GM18511 (cell line): ENCODE measurements at regions not wholly inside any gene's neighbourhood (a gene's known extent, or its start where the extent isn't known, plus 50 kb on each side); places are given as distances from the start of the nearest gene placed in this dataset.

ENCODE experiments used
- ATAC-seq: cut with Tn5 transposase; IDR thresholded peaks from one replicate; pipeline ENCODE4 v1.9.1; 2021; ENCODE audit warnings: mild to moderate bottlenecking, moderate library complexity; ENCODE audit not compliant: unreplicated experiment

- ATAC-seq, result no peak
These were observed 269.8 kb downstream of the CDC5L start for GRCh38 chr6:44657206-44657819.

GRCh38 chr6:44658571-44658970 lies 271.1 kb downstream of the CDC5L start:
- no peak for ATAC-seq

GRCh38 chr6:44659726-44660125 lies 272.2 kb downstream of the CDC5L start:
- no peak for ATAC-seq

- no peak for ATAC-seq
These were observed 273.2 kb downstream of the CDC5L start for GRCh38 chr6:44660561-44661220.

GRCh38 chr6:44661221-44662008 lies 273.9 kb downstream of the CDC5L start:
- no peak for ATAC-seq

- ATAC-seq, result no peak
These were observed 275.1 kb downstream of the CDC5L start for GRCh38 chr6:44662461-44663121.

- ATAC-seq, result no peak
These were observed 276.5 kb downstream of the CDC5L start for GRCh38 chr6:44663860-44664634.

- no peak for ATAC-seq
These were observed 277.2 kb downstream of the CDC5L start for GRCh38 chr6:44664716-44665115.

GRCh38 chr6:44665143-44665542 lies 277.6 kb downstream of the CDC5L start:
- ATAC-seq, result no peak

GRCh38 chr6:44665683-44666082 lies 278.2 kb downstream of the CDC5L start:
- ATAC-seq, result no peak

- ATAC-seq, result no peak
These were observed 278.8 kb downstream of the CDC5L start for GRCh38 chr6:44666324-44666723.

- ATAC-seq, result no peak
These were observed 279.7 kb downstream of the CDC5L start for GRCh38 chr6:44667226-44667625.

GRCh38 chr6:44667668-44668390 lies 280.3 kb downstream of the CDC5L start:
- peak; percentile 83 for ATAC-seq

GRCh38 chr6:44668391-44668930 lies 281.0 kb downstream of the CDC5L start:
- no peak for ATAC-seq

GRCh38 chr6:44668976-44669934 lies 281.7 kb downstream of the CDC5L start:
- ATAC-seq, result no peak

- no peak for ATAC-seq
These were observed 282.6 kb downstream of the CDC5L start for GRCh38 chr6:44670146-44670545.

- no peak for ATAC-seq
These were observed 283.8 kb downstream of the CDC5L start for GRCh38 chr6:44671333-44671732.

GRCh38 chr6:44672086-44672485 lies 284.6 kb downstream of the CDC5L start:
- ATAC-seq, result no peak

- no peak for ATAC-seq
These were observed 285.3 kb downstream of the CDC5L start for GRCh38 chr6:44672841-44673240.
